GM23338 (cell line): ENCODE measurements at regions not wholly inside any gene's neighbourhood (a gene's known extent, or its start where the extent isn't known, plus 50 kb on each side); places are given as distances from the start of the nearest gene placed in this dataset.

ENCODE experiments used
- ATAC-seq: fragments of 200-7000 bp; cut with Tn5 transposase; 3 replicates; pipeline ENCODE4 v1.9.1; 2020
- DNase-seq: peaks from one replicate; pipeline ENCODE4 v3.0.0-alpha.2; 2015; ENCODE audit warnings: low spot score
- H2AFZ ChIP-seq: fragments of 200-600 bp; sonication (generic); 2 replicates; pipeline ENCODE4 v1.8.0; 2016; ENCODE audit warnings: antibody characterized with exemption, mild to moderate bottlenecking, moderate library complexity
- H3F3A ChIP-seq: fragments of 200-600 bp; sonication (generic); replicated peaks from 2 replicates; pipeline ENCODE4 v1.8.0; 2017; ENCODE audit warnings: antibody characterized with exemption, mixed run types, low read depth
- H3K27ac ChIP-seq: fragments of 200-600 bp; sonication (generic); 2 replicates; pipeline ENCODE4 v1.6.1; 2016; ENCODE audit warnings: low read depth
- H3K27me3 ChIP-seq: fragments of 200-600 bp; sonication (generic); 2 replicates; pipeline ENCODE4 v1.8.0; 2016; ENCODE audit warnings: mild to moderate bottlenecking, mixed run types, moderate library complexity; ENCODE audit not compliant: insufficient read depth
- H3K36me3 ChIP-seq: fragments of 200-600 bp; sonication (generic); 2 replicates; pipeline ENCODE4 v1.8.0; 2016; ENCODE audit warnings: mild to moderate bottlenecking; ENCODE audit not compliant: insufficient read depth
- H3K4me1 ChIP-seq: fragments of 200-600 bp; sonication (generic); 2 replicates; pipeline ENCODE4 v1.8.0; 2016; ENCODE audit warnings: mild to moderate bottlenecking, moderate library complexity; ENCODE audit not compliant: insufficient read depth
- H3K4me2 ChIP-seq: fragments of 200-600 bp; sonication (generic); 2 replicates; pipeline ENCODE4 v1.7.1; 2017; ENCODE audit warnings: mixed run types
- H3K4me3 ChIP-seq: fragments of 200-600 bp; sonication (generic); 2 replicates; pipeline ENCODE4 v1.6.1; 2016; ENCODE audit warnings: mixed run types
- H3K79me2 ChIP-seq: fragments of 200-600 bp; sonication (generic); replicated peaks from 2 replicates; pipeline ENCODE4 v1.8.0; 2017; ENCODE audit warnings: mild to moderate bottlenecking; ENCODE audit not compliant: insufficient read depth
- H3K9me2 ChIP-seq: fragments of 200-600 bp; sonication (generic); 2 replicates; pipeline ENCODE4 v1.8.0; 2017; ENCODE audit not compliant: insufficient read depth
- H4K20me1 ChIP-seq: fragments of 200-600 bp; sonication (generic); replicated peaks from 2 replicates; pipeline ENCODE4 v1.8.0; 2017; ENCODE audit warnings: mild to moderate bottlenecking; ENCODE audit not compliant: insufficient read depth
- H3K27ac Mint-ChIP-seq: 2 replicates; pipeline ENCODE4 v1.8.0; 2020; ENCODE audit warnings: inconsistent platforms, mild to moderate bottlenecking, moderate library complexity, mixed read lengths
- H3K27me3 Mint-ChIP-seq: 3 replicates; pipeline ENCODE4 v1.8.0; 2022; ENCODE audit warnings: low read depth, mild to moderate bottlenecking, moderate library complexity, mixed read lengths, inconsistent platforms; ENCODE audit not compliant: insufficient read depth, poor library complexity
- H3K36me3 Mint-ChIP-seq: 3 replicates; pipeline ENCODE4 v1.8.0; 2021; ENCODE audit warnings: low read depth, mild to moderate bottlenecking, inconsistent platforms, moderate library complexity, mixed read lengths
- H3K4me1 Mint-ChIP-seq: 3 replicates; pipeline ENCODE4 v1.8.0; 2020; ENCODE audit warnings: mild to moderate bottlenecking, inconsistent platforms, mixed read lengths
- H3K4me3 Mint-ChIP-seq: 3 replicates; pipeline ENCODE4 v1.8.0; 2021; ENCODE audit warnings: moderate library complexity, mild to moderate bottlenecking, inconsistent platforms, mixed read lengths
- H3K9me3 Mint-ChIP-seq: 3 replicates; pipeline ENCODE4 v1.8.0; 2020; ENCODE audit warnings: moderate library complexity, mild to moderate bottlenecking, inconsistent platforms, mixed read lengths
- EZH2 ChIP-seq: fragments of 200-600 bp; sonication (generic); IDR thresholded peaks from one replicate; pipeline ENCODE4 v1.8.0; 2017; ENCODE audit warnings: antibody characterized with exemption, mild to moderate bottlenecking, low read depth; ENCODE audit not compliant: unreplicated experiment
- ZNF114 ChIP-seq: fragments of 250-450 bp; sonication (Bioruptor Pico); IDR thresholded peaks from 2 replicates; pipeline ENCODE4 v1.5.0; 2020; ENCODE audit warnings: mild to moderate bottlenecking, moderate library complexity
- TF ChIP-seq, protein P1 (sequence below): IDR thresholded peaks from 2 replicates; pipeline ENCODE4 v1.6.1; 2016; ENCODE audit warnings: antibody characterized with exemption
- TF ChIP-seq, protein P2 (sequence below), 2 experiments: fragments of 200-600 bp in 1 of 2; sonication (generic) in 1 of 2; conservative IDR thresholded peaks; 2 replicates each; pipeline versions ENCODE4 v1.5.1 to v1.6.1; 2016 to 2017; ENCODE audit warnings: antibody characterized with exemption in 2 of 2, low read depth in 2 of 2, mild to moderate bottlenecking in 2 of 2, moderate library complexity in 1 of 2
- TF ChIP-seq, protein P3 (sequence below): fragments of 250-450 bp; sonication (Bioruptor Pico); IDR thresholded peaks from 2 replicates; pipeline ENCODE4 v1.5.0; 2020; ENCODE audit warnings: mild to moderate bottlenecking, moderate library complexity

DNA sequence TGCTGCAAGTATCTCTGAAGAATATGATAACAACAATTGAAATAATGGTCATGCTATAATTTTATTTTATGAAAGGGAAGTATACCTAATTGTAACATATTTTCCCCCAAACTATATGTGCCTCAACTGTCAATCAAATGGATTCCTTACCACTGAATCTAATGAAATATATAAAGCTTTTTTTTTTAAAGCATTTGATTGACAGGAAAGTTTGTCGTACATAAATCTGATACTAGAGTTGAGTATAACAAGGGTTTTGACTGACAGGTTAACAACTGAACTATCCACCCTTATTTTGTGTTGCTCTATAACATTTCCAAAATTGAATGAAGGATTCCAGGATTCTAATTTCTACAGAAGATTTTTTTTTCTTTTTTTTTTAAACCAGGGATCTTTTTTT lies 1333.3 kb upstream of the SLC39A10 start:
- ATAC-seq (no peak), DNase-seq (no peak)
- H2AFZ ChIP-seq: no peak overlapping the region
- Mint-ChIP-seq H3K27me3 (no peaks in the 10 kb centered on the region), H3K36me3 (peaks cover 6% of the 10 kb centered on the region; the same call in 1 of the 3 replicates), H3K4me3 (no peak overlapping the region), H3K4me1 (no peaks in the 10 kb centered on the region), H3K27ac (no peak overlapping the region), H3K9me3 (peaks cover 12% of the 10 kb centered on the region; the same call in 2 of the 3 replicates)
- no peaks in the 10 kb centered on the region for H4K20me1 ChIP-seq
- TF ChIP-seq, protein P1, sequence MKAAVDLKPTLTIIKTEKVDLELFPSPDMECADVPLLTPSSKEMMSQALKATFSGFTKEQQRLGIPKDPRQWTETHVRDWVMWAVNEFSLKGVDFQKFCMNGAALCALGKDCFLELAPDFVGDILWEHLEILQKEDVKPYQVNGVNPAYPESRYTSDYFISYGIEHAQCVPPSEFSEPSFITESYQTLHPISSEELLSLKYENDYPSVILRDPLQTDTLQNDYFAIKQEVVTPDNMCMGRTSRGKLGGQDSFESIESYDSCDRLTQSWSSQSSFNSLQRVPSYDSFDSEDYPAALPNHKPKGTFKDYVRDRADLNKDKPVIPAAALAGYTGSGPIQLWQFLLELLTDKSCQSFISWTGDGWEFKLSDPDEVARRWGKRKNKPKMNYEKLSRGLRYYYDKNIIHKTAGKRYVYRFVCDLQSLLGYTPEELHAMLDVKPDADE: no peak
- TF ChIP-seq ZNF114 (CRISPR knock-in tag) (no peak), EZH2 (no peak)
- TF ChIP-seq, protein P2, sequence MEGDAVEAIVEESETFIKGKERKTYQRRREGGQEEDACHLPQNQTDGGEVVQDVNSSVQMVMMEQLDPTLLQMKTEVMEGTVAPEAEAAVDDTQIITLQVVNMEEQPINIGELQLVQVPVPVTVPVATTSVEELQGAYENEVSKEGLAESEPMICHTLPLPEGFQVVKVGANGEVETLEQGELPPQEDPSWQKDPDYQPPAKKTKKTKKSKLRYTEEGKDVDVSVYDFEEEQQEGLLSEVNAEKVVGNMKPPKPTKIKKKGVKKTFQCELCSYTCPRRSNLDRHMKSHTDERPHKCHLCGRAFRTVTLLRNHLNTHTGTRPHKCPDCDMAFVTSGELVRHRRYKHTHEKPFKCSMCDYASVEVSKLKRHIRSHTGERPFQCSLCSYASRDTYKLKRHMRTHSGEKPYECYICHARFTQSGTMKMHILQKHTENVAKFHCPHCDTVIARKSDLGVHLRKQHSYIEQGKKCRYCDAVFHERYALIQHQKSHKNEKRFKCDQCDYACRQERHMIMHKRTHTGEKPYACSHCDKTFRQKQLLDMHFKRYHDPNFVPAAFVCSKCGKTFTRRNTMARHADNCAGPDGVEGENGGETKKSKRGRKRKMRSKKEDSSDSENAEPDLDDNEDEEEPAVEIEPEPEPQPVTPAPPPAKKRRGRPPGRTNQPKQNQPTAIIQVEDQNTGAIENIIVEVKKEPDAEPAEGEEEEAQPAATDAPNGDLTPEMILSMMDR (conservative IDR thresholded peaks at IDR 0.05; ENCODE audit: low read depth in 2 of 2): no peak
- TF ChIP-seq, protein P3, sequence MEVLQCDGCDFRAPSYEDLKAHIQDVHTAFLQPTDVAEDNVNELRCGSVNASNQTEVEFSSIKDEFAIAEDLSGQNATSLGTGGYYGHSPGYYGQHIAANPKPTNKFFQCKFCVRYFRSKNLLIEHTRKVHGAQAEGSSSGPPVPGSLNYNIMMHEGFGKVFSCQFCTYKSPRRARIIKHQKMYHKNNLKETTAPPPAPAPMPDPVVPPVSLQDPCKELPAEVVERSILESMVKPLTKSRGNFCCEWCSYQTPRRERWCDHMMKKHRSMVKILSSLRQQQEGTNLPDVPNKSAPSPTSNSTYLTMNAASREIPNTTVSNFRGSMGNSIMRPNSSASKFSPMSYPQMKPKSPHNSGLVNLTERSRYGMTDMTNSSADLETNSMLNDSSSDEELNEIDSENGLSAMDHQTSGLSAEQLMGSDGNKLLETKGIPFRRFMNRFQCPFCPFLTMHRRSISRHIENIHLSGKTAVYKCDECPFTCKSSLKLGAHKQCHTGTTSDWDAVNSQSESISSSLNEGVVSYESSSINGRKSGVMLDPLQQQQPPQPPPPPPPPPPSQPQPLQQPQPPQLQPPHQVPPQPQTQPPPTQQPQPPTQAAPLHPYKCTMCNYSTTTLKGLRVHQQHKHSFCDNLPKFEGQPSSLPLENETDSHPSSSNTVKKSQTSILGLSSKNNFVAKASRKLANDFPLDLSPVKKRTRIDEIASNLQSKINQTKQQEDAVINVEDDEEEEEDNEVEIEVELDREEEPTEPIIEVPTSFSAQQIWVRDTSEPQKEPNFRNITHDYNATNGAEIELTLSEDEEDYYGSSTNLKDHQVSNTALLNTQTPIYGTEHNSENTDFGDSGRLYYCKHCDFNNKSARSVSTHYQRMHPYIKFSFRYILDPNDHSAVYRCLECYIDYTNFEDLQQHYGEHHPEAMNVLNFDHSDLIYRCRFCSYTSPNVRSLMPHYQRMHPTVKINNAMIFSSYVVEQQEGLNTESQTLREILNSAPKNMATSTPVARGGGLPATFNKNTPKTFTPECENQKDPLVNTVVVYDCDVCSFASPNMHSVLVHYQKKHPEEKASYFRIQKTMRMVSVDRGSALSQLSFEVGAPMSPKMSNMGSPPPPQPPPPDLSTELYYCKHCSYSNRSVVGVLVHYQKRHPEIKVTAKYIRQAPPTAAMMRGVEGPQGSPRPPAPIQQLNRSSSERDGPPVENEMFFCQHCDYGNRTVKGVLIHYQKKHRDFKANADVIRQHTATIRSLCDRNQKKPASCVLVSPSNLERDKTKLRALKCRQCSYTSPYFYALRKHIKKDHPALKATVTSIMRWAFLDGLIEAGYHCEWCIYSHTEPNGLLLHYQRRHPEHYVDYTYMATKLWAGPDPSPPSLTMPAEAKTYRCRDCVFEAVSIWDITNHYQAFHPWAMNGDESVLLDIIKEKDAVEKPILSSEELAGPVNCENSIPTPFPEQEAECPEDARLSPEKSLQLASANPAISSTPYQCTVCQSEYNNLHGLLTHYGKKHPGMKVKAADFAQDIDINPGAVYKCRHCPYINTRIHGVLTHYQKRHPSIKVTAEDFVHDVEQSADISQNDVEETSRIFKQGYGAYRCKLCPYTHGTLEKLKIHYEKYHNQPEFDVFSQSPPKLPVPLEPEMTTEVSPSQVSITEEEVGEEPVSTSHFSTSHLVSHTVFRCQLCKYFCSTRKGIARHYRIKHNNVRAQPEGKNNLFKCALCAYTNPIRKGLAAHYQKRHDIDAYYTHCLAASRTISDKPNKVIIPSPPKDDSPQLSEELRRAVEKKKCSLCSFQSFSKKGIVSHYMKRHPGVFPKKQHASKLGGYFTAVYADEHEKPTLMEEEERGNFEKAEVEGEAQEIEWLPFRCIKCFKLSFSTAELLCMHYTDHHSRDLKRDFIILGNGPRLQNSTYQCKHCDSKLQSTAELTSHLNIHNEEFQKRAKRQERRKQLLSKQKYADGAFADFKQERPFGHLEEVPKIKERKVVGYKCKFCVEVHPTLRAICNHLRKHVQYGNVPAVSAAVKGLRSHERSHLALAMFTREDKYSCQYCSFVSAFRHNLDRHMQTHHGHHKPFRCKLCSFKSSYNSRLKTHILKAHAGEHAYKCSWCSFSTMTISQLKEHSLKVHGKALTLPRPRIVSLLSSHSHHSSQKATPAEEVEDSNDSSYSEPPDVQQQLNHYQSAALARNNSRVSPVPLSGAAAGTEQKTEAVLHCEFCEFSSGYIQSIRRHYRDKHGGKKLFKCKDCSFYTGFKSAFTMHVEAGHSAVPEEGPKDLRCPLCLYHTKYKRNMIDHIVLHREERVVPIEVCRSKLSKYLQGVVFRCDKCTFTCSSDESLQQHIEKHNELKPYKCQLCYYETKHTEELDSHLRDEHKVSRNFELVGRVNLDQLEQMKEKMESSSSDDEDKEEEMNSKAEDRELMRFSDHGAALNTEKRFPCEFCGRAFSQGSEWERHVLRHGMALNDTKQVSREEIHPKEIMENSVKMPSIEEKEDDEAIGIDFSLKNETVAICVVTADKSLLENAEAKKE (CRISPR knock-in tag): no peak
- H3K9me2 ChIP-seq: no peaks in the 10 kb centered on the region
- H3K79me2 ChIP-seq: no peaks in the 10 kb centered on the region
- no peak overlapping the region for H3K4me3 ChIP-seq
- no peaks in the 10 kb centered on the region for H3K36me3 ChIP-seq
- H3K4me1 ChIP-seq: no peaks in the 10 kb centered on the region
- H3K27ac ChIP-seq: no peak overlapping the region
- no peak overlapping the region for H3K4me2 ChIP-seq
- no peaks in the 10 kb centered on the region for H3K27me3 ChIP-seq
- H3F3A ChIP-seq: no peaks in the 10 kb centered on the region
